GM12801 (cell line): ENCODE measurements at regions not wholly inside any gene's neighbourhood (a gene's known extent, or its start where the extent isn't known, plus 50 kb on each side); places are given as distances from the start of the nearest gene placed in this dataset.

Source experiments
- CTCF ChIP-seq: IDR thresholded peaks from one replicate; pipeline ENCODE4 v1.5.1; 2011; ENCODE audit warnings: control low read depth; ENCODE audit not compliant: insufficient read length; ENCODE audit errors: extremely low read depth

- no peak for TF ChIP-seq CTCF
Measured at GRCh38 chr1:55367273-55367672, 152.1 kb upstream of the USP24 start.

- no peak for TF ChIP-seq CTCF
Measured at GRCh38 chr1:55364216-55364615, 149.1 kb upstream of the USP24 start.

GRCh38 chr1:55363268-55363667 is 148.1 kb upstream of the USP24 start:
- no peak for TF ChIP-seq CTCF

GRCh38 chr1:55362558-55362957 is 147.4 kb upstream of the USP24 start:
- TF ChIP-seq CTCF = no peak

- TF ChIP-seq CTCF = no peak
Measured at GRCh38 chr1:55359611-55360010, 144.4 kb upstream of the USP24 start.

GRCh38 chr1:55358581-55358980 is 143.4 kb upstream of the USP24 start:
- no peak for TF ChIP-seq CTCF

GRCh38 chr1:55355549-55355948 is 140.4 kb upstream of the USP24 start:
- TF ChIP-seq CTCF = no peak
